ENCODE measurements at regions not wholly inside any gene's neighbourhood (a gene's known extent, or its start where the extent isn't known, plus 50 kb on each side); places are given as distances from the start of the nearest gene placed in this dataset.

DNA sequence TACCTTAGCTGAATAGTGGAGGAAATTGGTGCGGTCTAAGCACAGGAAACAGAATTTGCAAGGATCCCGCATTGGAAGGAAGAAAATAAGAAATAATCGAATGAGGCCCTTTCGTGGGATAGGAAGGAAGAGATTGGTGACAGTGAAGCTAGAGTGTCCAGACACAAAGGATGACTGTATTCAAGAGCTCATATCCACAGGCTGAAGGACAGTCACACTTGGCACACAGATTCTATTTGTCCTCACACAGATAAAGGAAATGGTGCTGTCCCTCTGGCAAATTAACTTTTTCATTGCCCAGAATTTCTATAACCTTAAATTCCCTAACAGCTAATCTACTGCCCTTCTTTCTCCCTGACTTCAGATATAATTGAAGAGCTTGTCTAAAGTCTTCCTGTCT, 2188.9 kb upstream of the TENM3 start:
- no peak for DNase-seq (ENCODE audit: low read depth in 4 of 4, low spot score in 3 of 4)

DNA sequence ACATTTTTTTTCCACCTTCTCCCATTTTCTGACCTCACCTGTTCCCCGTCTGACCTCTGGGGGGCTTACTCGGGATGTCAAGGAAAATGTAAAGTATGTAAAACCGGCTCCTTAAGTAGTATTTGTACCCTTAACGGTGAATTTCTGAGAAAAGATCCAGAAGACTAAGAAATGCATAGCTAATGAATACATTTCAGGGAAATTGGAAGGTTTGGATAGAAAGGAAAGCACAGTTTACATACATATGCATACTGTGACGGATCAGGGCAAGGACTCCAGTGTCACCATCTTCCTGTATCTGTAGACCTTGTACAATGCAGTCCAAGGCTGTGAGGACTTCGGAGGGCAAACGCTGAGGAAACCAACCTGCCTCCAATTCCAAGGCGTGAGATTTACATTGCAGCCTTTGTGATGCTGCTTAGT, 2185.9 kb upstream of the TENM3 start:
- DNase-seq (ENCODE audit: low read depth in 4 of 4, low spot score in 3 of 4): peak in 2 of 4 donors; percentile 7 to 18

DNA sequence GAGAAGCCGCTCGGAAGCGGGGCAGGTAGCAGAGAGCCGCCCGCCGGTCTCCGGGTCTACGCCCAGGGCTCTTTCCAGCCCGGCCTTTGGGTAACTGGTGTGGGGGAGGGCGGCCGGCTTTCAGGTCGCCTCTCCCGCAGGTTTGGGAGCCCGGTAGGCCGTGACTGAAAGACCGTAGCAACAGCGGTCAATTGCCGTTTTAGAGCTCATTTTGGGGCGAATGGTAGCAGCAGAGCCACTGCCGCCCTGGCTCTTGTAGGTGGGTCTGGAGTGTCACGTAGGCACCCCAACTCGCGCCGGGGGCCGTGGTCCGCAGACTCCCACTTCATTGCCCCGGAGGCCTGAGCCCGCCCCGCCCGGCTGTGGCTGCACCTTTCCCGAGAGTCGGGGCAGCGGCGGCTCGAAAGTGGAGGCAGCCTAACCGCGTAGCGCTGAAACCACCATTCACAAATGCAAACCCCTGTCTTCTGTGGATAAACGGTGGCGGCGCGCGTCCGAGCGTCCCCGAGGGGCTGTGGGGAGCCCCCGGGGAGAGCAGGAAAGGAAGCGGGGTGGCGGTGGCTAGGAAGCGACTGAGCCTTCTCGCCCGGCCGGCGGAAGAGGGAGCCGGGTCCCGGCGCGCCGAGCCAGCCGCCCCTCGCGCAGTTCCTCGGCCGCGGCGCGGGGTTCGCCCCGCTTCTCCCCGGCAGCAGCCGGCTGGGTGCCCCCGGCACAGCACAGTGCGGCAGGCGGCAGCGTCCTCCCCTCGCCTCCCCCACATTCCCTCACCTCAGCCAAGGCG, 2185.1 kb upstream of the TENM3 start:
- DNase-seq (ENCODE audit: low read depth in 4 of 4, low spot score in 3 of 4): peak in 2 of 4 donors; percentile 7 to 15

DNA sequence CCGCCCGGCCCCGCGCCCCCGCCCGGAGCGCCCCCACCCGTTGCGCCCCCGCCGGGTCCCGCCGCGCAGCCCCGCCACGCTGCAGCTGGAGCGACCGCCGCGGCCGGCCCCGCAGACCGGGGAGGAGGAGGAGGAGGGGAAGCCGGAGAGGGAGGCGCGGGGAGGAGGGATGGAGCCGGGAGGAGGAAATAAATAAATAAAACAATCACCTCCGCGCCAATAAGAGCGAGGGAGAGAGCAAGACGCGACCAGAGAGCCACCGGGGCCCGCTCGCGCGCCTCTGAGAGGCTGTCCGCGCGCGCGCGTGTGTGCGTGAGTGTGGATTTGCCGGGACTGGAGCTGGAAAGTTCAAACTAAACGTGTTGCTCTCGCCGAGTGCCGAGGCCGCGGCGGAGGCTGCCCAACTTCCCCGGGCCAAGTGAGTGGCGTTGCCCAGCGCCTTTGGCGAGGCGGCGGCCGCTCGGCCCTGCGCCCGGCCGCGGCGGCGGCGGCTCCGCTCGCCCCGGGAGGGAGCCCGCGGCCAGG, 2184.4 kb upstream of the TENM3 start:
- DNase-seq (ENCODE audit: low read depth in 4 of 4, low spot score in 3 of 4): peak in 2 of 4 donors; percentile 51 to 73

DNA sequence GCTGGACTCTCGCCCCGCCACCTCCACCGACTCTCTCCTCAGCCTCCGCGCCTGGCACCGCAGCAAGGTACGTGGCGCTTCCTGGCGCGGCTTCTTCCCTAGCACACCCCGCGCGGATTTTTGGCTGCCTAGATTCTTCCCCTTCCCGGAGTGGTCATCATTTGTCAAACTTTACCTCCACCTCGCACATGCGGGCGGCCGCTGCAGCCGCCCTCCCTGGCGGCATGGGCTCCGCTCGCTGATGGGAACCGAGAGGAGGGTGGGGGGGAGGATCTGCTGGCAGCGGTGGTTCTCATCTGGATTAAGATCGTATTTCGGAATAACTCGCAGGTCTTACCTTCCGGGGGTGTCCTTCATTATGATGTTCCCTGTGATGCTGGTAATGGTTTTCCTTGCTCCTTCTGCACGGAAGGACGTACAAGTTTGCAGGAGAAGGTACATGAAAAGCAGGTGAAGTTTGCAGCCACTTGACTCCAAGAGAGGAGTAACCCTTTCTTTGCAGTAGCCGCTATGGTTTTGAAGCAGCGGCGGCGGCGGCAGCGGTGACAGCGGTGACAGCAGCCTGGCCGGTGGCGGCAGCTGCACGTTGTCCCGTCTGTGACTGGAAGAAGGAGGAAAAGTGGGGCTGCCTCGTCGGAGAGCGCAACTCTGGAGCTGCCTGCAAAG, 2183.9 kb upstream of the TENM3 start:
- DNase-seq (ENCODE audit: low read depth in 4 of 4, low spot score in 3 of 4): peak in 2 of 4 donors; percentile 19 to 31

DNA sequence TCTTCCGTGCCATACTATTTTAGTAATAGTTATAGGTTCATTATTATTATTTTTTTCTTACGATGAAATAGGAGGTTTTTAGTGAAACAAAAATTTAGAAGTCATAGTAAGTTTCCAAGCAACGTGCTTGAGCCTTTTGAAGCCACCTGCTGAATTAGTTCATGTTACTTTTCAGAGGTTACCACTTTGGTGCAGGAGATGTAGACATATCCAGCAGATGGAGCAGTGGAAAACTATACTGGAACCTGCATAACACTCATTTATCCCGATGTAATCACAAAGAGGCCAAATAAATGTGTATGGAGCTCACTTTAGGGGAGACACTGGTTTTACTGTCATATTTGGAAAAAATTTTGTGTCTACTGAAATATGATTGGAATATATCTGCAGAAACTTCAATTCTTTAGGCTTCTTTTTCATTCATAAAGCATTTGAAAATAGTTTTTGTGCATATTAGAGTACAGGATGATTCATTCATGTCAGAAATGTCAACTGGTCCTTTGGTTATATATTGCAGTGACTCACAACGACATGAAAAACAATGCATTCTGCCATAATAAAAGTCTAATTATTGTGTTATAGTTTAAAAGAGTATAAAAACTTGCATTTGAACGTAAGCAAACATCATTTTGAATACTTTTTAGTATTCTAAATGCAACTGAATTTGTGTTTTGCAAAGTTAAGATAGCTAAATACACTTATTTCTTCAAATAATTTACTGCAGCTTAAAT, 2182.9 kb upstream of the TENM3 start:
- peak in 1 of 4 donors; percentile 19 for DNase-seq (ENCODE audit: low read depth in 4 of 4, low spot score in 3 of 4)

DNA sequence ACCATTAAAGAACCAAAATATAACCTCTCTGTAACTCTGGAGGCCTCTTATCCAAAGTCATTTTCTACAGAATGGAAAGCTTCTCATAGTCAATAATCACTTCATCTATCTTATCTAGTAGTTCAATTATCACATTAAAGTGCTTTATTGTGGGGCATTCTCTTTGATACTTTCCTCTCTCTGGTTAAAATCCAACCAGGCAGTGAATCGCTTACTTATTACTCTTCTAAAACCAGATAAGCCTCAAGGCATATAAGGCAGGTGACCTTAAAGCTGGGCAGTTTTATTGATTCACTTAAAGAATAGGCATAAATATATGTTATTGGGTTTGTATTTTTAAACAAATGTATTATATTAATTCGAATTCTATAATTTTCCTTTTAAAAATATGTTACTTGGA, 2162.1 kb upstream of the TENM3 start:
- DNase-seq (ENCODE audit: low read depth in 4 of 4, low spot score in 3 of 4): no peak

DNA sequence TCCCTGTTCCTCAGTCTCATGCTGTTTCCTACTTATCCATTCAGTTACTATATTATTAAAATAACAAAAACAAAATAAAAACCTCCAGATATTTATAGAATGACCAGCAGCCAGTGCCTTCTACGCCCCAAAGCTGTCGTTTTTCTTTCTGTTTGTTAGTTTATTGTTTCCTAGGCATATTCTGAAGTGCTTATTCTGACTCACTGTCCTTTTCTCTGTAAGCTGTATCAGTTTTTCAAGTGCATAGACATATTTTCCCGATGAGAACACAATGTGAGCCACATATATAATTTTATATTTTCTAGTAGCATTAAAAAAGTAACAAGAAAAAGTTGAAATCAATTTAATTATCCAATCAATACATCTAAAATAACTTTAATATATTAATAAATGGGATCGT, 2158.6 kb upstream of the TENM3 start:
- no peak for DNase-seq (ENCODE audit: low read depth in 4 of 4, low spot score in 3 of 4)

DNA sequence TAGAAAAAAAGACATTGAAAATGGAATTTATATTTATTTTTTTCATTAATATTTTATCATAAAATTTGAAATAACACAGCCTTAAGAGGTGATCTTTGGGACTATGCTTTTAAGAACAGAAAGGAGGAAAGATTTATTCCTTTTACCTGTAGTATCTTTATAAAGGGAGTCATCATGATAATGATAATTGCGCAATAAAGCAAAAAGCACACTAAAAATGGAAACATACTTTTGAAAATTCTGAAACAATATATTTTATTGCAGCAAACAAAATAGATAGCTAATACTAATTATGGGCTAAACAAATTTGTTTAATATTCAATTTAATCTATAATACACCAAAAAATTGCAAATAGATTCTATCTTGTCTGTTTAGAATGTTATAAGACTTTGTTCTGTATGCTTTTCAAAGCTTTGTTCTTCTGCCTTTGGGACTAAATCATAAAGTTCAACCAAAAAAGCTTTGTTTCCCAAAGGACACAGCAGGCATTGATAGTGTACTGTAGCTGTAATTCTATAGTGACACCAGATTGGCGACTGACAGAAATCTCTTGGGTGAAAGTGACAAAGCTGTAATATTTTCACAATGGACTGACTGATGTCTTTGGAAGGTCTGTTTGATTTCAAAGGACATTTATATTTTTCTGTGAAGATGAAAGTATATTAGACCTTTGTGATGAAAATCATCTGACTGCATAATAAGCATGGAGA, 2156.6 kb upstream of the TENM3 start:
- DNase-seq (ENCODE audit: low read depth in 4 of 4, low spot score in 3 of 4): no peak

DNA sequence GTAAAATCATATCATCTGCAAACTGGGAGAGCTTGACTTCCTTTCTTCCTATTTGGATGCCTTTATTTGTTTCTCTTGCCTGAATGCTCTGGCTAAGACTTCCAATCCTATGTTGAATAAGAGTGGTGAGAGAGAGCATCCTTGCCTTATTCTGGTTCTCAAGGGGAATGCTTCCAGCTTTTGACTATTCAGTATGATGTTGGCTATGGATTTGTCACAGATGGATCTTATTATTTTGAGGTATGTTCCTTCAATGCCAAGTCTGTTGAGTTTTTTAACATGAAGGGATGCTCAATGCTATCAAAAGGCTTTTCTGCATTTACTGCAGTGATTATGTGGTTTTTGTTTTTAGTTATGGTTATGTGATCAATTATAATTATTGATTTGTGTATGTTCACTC, 2144.6 kb upstream of the TENM3 start:
- DNase-seq (ENCODE audit: low read depth in 4 of 4, low spot score in 3 of 4): no peak

DNA sequence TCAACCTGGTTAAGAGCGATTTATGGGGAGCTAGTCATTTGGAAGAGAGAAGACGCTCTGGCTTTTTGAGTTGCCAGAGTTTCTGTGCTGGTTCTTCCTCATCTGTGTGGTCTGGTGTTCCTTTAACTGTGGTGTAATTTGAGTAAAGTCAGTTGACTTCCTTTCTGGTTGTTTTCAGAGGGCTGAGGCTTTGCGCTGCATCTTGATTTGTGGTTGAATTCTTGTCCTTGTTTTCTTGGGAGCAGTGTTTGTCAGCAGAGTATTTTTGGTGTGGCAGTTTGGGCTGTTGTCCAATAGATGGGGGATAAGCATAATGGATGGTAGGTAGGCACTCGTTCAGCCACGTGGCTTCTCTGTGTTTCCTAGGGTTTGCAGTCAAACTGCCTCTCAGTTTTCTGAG, 2143.2 kb upstream of the TENM3 start:
- DNase-seq (ENCODE audit: low read depth in 4 of 4, low spot score in 3 of 4): no peak

DNA sequence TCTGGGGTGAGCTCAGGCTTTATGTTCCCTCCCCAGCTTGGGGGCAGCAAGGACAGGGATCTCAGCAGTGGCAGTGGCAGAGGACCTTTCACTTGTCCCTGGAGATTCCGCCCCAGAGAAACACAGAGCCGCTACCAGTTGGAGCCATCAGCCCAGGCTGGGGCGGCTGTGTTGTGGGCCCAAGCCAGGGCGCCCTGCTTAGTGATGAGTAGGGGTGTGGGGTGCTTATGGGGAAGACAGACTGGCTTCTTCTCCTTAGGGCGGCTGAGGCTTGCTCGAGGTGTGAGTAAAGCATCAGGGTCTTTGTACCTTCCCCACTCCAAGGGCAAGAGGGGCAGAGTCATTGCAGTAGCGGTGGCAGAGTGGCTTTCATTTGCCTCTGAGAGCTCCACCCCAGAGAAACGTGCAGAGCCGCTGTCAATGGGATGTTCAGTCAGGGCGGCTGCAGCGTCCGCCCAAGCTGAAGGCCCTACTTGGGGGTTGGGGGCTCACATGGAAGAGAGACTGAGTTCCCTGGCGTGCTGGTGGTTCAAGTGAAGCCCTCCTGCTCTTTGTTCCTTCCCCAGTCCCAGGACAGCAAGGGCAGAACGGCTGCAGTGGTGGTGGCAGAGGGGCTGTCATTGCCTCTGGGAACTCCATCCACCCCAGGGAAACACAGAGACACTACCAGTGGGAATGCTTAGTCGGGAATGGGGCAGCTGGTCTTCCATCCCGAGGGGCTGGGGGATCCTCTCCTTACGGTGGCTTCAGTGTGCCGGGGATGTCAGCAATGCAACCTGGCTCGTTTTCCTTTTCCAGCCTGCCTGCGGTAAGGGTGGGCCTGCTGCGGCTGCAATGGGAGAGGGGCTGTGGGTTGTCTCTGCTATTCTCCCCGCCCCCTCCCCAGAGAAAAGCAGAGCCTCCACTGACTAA, 2142.5 kb upstream of the TENM3 start:
- no peak for DNase-seq (ENCODE audit: low read depth in 4 of 4, low spot score in 3 of 4)

DNA sequence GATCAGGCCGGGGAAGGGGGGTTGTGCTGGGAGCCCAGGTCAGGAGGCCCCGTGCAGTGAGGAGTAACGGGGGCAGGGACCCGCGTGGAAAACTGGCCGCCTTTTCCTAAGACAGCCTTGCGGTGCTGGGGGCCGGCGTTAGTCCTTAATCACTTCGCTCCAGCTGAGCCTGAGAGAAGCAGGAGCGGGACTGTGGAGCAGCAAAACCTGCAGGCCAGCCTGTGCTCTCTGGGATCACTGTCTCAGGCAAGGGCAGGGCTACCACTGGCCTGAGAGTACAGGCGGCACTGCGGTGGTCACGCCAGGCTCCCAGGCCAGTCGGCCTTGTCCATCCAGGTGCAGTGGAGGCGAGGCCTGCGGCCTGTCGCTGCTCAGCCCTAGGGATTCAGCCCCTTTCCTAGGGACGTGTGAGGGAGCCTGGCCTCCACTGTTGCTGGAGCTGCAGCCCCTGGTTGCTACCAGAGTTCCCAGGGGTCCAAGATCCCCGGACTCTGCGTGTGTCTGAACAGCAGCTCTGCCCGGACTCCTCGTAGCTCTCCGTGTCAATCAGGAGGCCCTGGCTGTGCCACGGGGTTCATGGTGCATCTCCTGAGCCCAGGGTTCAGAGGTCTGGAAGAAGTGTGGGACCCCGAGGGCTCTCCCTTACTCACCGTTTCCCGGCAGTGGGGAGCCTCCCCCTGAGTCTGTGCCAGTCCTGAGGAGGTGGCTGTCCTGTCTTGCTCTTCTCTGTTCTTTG, 2141.7 kb upstream of the TENM3 start:
- DNase-seq (ENCODE audit: low read depth in 4 of 4, low spot score in 3 of 4): no peak

DNA sequence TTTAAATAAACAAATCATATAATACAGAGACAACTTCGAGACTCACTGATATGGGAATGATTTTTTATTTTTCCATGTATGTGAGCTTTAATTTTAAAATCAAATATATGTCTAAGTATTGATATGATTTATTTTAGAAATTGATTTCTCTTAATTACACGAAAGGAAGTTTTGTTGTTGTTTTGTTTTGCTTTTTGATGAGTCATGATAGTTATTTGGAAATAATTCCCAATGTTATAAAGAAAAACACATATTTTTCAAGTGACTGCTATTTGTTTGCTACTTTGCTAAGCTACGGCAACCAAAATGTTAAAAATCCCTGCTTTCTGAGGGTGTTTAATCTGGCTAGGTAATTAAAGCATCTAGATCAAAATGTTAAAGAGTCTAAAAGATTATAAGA, 2139.4 kb upstream of the TENM3 start:
- DNase-seq (ENCODE audit: low read depth in 4 of 4, low spot score in 3 of 4): no peak

DNA sequence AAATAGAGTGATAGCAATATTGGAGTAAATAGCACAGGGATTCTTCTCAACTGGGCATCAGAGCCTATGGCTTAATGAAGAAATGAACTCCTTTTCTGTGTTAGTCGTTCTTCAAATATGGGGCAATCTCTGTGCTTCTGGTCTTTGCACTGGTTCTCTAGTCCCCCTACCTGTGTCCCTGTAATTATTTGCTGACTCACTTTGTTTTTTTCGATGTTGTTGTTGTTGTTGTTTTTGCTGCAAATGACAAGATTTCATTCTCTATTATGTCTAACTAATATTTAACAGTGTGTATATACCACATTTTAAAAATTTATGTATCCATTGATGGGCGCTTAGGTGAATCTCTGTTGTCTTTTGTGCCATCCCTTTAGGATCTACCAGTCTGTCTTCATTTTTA, 2137.8 kb upstream of the TENM3 start:
- no peak for DNase-seq (ENCODE audit: low read depth in 4 of 4, low spot score in 3 of 4)

DNA sequence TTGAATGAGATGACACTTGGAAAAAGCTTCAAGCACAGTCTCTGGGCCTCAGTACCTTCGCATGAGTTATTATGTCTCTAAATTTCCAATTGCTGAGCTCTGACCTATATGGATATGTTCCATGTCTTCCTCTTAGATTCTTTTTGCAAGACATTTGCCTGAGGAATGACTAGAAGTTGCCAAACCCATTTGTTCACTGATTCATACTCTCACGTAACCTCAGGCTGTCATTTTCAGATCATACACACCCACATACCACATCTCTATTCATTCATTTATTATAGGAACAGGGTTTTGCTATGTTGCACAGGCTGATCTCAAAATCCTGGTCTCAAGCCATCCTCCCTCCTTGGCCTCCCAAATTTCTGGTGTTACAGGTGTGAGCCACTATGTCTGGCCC, 2137.1 kb upstream of the TENM3 start:
- DNase-seq (ENCODE audit: low read depth in 4 of 4, low spot score in 3 of 4): no peak

DNA sequence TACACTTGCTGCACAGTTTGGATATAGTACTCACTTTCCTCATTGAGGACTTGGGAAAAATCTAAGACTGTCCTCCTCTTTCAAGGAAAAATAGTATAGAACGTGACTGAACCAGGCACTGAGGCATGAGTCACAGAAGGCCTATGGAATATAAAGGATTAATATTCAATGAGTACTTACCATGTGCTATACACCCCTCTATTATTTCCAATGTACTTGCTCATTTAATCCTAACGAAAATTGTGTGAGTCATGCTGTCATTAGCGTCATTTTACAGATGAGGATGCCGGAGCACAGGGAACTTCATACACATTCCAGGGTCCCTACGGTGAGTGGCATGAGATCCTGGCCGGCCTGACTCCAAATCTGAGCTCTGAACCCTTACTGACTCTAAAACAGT, 2136.2 kb upstream of the TENM3 start:
- no peak for DNase-seq (ENCODE audit: low read depth in 4 of 4, low spot score in 3 of 4)

DNA sequence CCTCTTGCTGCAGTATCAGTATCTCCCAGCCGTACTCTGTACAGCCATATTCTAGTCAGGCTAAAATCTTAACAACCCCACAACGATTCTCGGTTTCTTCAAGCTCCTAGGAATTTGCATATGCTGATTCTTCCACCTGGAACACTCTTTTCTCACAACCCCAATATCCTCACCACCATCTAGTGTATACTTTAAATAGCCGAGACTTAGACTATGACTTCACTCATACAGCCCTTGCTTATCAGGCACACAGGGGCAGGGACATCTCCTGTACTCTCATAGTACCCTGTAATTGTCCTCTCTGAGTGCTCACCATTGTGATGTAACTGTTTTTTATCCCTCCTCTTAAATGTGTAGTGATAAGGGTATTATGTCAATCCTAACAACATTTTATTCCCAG, 2126.4 kb upstream of the TENM3 start:
- no peak for DNase-seq (ENCODE audit: low read depth in 4 of 4, low spot score in 3 of 4)

DNA sequence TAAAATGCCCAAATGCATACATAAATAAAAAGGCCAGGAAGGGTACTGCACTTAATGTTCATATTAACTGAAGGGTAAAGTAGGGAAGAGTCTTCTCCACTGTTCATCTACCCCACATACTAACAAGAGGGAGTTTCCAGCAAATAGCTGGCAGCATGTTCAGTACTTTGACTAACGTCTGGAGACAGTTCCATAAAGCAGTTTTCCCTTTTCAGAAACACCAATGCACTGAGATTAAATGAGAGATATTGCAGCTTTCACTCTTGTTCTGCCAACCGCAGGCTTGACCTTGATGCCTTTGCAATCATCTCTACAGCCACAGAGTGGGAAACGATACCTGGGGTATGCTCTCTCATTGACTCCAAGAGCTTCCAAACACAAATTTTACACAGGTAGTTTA, 2123.1 kb upstream of the TENM3 start:
- DNase-seq (ENCODE audit: low read depth in 4 of 4, low spot score in 3 of 4): no peak
